Ovary (tissue), 7 donors: ENCODE measurements at regions not wholly inside any gene's neighbourhood (a gene's known extent, or its start where the extent isn't known, plus 50 kb on each side); places are given as distances from the start of the nearest gene placed in this dataset.

Experiments
- DNase-seq, 5 donors: peaks; one replicate each; pipeline ENCODE4 v3.0.0-alpha.2; 2019 to 2020
- H3K27ac ChIP-seq, 2 donors: fragments of 200-600 bp; one replicate each; pipeline versions ENCODE4 v1.5.1 to v1.8.0; 2019 to 2022
- H3K27me3 ChIP-seq: fragments of 200-600 bp; one replicate; pipeline ENCODE4 v1.8.0; 2022
- H3K36me3 ChIP-seq: fragments of 200-600 bp; sonication (generic); one replicate; pipeline ENCODE4 v1.5.1; 2019
- H3K4me1 ChIP-seq: one replicate; pipeline ENCODE4 v1.8.1; 2013; ENCODE audit warnings: mild to moderate bottlenecking, moderate library complexity; ENCODE audit not compliant: insufficient read depth
- H3K4me3 ChIP-seq: fragments of 200-600 bp; sonication (generic); one replicate; pipeline ENCODE4 v1.5.1; 2017
- H3K9me3 ChIP-seq, 2 donors: fragments of 200-600 bp in 1 of 2; sonication (generic) in 1 of 2; one replicate each; pipeline versions ENCODE4 v1.5.1 to v1.8.1; 2013 to 2019; ENCODE audit warnings: mild to moderate bottlenecking in 1 of 2, moderate library complexity in 1 of 2
- EP300 ChIP-seq: sonication (generic); formaldehyde crosslinking; IDR thresholded peaks from one replicate; pipeline ENCODE4 v1.6.1; 2017; ENCODE audit warnings: antibody characterized with exemption
- POLR2A ChIP-seq: fragments of 450-650 bp; IDR thresholded peaks from one replicate; pipeline ENCODE4 v1.6.1; 2017; ENCODE audit warnings: antibody characterized with exemption, mild to moderate bottlenecking, moderate library complexity
- WGBS, 3 donors: extraction: QIAGEN DNeasy Blood & Tissue Kit in 1 of 3; methylation state at CpG; one replicate each; pipeline versions ENCODE4 v1.1.5 to v1.1.7; 2013 to 2017; 5-methylcytosine and 5-hydroxymethylcytosine counted together
- intact Hi-C, 4 donors: fragments of 100-400 bp; cut with DNase I; formaldehyde crosslinking; loops; one replicate each; pipeline versions ENCODE4 v1.11.0 to v1.15.1; 2022 to 2023
- TF ChIP-seq, protein P1 (sequence below), 3 donors: fragments of 450-650 bp in 2 of 3; fragments of 200-600 bp in 1 of 3; IDR thresholded peaks; one replicate each; pipeline versions ENCODE4 v1.5.1 to v1.8.0; 2016 to 2022; ENCODE audit warnings: antibody characterized with exemption in 3 of 3, mild to moderate bottlenecking in 1 of 3
- donor health status: DM: no; HTN: no; CAD: no; lungs with moderate emphysema.
- donor health status: DM: no; HTN: no; CAD: no.
- donor health status: Bipolar disorder and iron deficiency.
- donor health status: DM: no; HTN: no; CAD: no.
- donor health status: DM: yes; HTN: yes; CAD: no.

DNA sequence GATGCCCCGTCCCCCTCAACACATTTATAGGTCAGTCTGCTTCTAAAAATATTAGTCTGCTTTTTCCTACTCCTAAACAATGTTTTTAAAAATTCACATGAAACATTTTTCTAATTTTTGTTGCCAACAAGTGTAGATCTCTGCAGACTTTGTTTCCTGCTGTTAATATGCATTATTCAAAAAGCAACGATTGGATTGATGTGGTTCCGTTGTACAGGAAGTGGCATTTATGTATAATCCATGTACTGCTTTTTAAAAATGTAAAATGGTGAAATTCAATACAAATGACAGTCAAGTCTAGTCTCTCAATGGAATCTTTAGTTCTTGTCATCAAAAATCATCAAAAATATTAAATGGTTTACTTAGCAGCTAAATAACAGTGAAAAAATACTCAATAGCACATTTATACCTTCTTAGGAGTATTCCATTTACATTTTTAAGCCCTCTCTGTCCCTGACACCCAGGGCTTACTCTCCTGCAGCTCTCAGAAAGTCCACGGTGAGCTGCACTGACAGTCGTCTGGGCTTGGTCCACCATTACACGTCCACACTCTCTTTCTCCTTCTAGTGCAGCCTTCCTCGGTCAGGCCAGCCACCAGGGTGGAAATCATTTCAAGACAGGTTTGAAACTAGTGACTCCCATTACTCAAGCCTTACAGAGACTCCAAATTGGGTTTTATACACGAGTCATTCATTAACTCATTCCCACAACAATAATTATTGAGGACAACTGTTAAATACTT is 211.5 kb downstream of the TMEM200A start:
- DNase-seq, result no peak
- no peaks in the 10 kb centered on the region for H3K36me3 ChIP-seq
- no peaks in the 10 kb centered on the region for H3K9me3 ChIP-seq
- 67 to 71% (median 70%) methylated on average over 8 of the region's 8 CpGs for WGBS, 3 donors
- no peak overlapping the region for H3K4me3 ChIP-seq
- H3K4me1 ChIP-seq, result no peaks in the 10 kb centered on the region
- H3K27me3 ChIP-seq, result no peaks in the 10 kb centered on the region
- intact Hi-C loops, result no loop called here
- no peak for TF ChIP-seq POLR2A
- H3K27ac ChIP-seq, result no peak overlapping the region

DNA sequence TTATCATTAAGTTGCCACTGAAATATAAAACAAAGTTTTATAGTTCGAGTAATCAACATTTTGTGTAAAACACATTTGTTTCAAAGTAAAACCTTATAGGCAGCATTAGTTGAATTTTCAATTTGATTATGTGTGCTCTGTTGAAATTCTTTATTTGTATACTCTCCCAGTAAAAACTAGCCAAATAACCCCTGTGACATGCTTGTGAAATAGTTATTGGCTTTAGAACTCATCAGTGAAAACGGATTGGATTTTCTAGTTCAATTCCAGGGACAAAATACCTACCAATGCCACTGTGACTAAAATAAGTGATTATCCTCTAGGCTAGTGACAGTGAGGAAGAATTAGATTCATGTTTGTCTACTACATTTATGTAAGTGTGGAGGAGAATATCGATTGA is 212.9 kb downstream of the TMEM200A start:
- no peaks in the 10 kb centered on the region for H3K9me3 ChIP-seq
- DNase-seq, result no peak
- intact Hi-C loops, result no loop called here
- 83 to 88% (median 85%) methylated on average over 3 of the region's 3 CpGs for WGBS, 3 donors
- no peak overlapping the region for H3K4me3 ChIP-seq
- H3K27ac ChIP-seq, result no peak overlapping the region
- no peaks in the 10 kb centered on the region for H3K36me3 ChIP-seq
- H3K27me3 ChIP-seq, result no peaks in the 10 kb centered on the region
- TF ChIP-seq, protein P1, sequence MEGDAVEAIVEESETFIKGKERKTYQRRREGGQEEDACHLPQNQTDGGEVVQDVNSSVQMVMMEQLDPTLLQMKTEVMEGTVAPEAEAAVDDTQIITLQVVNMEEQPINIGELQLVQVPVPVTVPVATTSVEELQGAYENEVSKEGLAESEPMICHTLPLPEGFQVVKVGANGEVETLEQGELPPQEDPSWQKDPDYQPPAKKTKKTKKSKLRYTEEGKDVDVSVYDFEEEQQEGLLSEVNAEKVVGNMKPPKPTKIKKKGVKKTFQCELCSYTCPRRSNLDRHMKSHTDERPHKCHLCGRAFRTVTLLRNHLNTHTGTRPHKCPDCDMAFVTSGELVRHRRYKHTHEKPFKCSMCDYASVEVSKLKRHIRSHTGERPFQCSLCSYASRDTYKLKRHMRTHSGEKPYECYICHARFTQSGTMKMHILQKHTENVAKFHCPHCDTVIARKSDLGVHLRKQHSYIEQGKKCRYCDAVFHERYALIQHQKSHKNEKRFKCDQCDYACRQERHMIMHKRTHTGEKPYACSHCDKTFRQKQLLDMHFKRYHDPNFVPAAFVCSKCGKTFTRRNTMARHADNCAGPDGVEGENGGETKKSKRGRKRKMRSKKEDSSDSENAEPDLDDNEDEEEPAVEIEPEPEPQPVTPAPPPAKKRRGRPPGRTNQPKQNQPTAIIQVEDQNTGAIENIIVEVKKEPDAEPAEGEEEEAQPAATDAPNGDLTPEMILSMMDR (IDR thresholded peaks at IDR 0.05), result no peak
- TF ChIP-seq POLR2A, result no peak
- no peak for TF ChIP-seq EP300
- H3K4me1 ChIP-seq, result no peaks in the 10 kb centered on the region

DNA sequence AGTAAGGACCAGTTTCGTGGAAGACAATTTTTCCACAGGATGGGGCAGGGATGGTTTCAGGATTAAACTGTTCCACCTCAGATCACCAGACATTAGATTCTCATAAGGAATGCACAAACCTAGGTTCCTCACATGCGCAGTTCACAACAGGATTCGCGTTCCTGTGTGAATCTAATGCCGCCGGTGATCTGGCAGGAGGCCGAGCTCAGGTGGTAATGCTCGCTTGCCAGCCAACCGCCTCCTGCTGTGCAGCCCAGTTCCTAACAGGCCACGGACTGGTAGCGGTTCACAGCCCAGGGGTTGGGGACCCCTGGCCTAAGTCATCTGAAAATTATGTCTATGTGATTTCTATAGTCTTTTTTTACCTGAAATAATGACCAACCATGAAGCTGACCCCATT is 217.5 kb downstream of the TMEM200A start:
- 90 to 92% (median 91%) methylated on average over 11 of the region's 11 CpGs for WGBS, 3 donors
- no peak for DNase-seq
- no peak for TF ChIP-seq EP300
- TF ChIP-seq, protein P1 (IDR thresholded peaks at IDR 0.05), result no peak
- TF ChIP-seq POLR2A, result no peak
- no peak overlapping the region for H3K27ac ChIP-seq
- no peaks in the 10 kb centered on the region for H3K27me3 ChIP-seq
- H3K9me3 ChIP-seq, result no peaks in the 10 kb centered on the region
- no peak overlapping the region for H3K4me3 ChIP-seq
- H3K36me3 ChIP-seq, result no peaks in the 10 kb centered on the region
- H3K4me1 ChIP-seq, result no peaks in the 10 kb centered on the region
- intact Hi-C loops, result no loop called here

DNA sequence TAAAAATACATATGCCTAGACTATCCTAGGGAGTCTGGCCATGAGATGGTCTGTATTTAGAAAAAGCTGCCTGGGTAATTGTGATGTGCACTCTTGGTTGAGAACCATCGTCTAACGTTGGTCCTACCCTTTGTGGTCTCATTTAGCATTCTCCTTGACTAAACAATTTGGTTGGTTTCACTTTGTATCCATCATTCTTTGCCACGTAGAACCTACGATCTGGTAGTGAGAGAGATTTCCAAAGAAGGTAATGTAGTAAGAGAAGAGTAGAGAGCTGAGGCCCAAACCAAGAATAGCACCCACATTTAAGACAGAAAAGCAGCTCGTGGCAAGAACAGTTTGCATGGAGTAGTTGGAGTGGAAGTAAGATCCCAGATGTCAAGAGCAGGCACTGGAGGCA is 219.8 kb downstream of the TMEM200A start:
- Histone ChIP-seq H3K4me1 (no peaks in the 10 kb centered on the region), H3K4me3 (no peak overlapping the region), H3K9me3 (no peaks in the 10 kb centered on the region), H3K36me3 (no peaks in the 10 kb centered on the region), H3K27me3 (no peaks in the 10 kb centered on the region), H3K27ac (no peak overlapping the region)
- WGBS, 3 donors, result 80 to 93% (median 87%) methylated on average over 5 of the region's 5 CpGs
- intact Hi-C loops, result no loop called here
- no peak for DNase-seq
- TF ChIP-seq, protein P1 (IDR thresholded peaks at IDR 0.05), result no peak
- TF ChIP-seq POLR2A (no peak), EP300 (no peak)

DNA sequence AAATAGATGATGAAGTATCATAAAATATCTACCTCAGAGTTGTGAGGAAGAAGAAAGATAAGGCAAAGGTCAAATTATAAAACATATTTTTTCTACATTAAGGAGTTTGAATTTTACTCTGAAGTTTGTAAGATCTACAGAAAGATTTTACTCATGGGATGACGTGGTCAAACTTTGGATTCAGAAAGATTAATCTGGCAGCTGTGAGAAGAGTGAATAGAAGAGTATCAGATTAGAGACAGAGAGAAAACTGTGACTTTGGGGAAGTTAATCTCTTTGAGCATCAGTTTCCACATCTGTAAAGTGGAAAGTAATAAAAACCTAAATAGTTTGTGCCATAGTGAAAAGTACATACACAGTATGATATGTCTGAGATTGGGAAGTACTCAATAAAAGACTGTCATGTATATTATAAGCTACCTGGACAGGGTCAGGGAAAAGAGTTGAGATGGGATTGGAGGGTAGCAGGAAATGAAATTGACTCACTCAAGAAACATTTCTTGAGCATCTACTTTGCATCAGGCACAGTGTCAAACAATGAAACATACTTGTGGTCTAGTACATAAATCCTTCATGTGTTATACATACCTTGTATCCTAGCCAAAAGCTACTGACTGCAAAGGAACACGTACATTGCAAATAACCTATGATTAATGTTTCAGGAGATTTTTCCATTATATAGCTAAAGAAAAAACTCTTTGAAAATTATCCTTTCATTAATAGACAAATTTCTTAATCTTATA is 222.1 kb downstream of the TMEM200A start:
- Histone ChIP-seq H3K27me3 (no peaks in the 10 kb centered on the region), H3K4me3 (no peak overlapping the region), H3K9me3 (no peaks in the 10 kb centered on the region), H3K4me1 (no peaks in the 10 kb centered on the region), H3K36me3 (no peaks in the 10 kb centered on the region), H3K27ac (no peak overlapping the region)
- 64 to 68% (median 64%) methylated on average over 2 of the region's 2 CpGs for WGBS, 3 donors
- no peak for DNase-seq
- TF ChIP-seq POLR2A (no peak), EP300 (no peak)
- TF ChIP-seq, protein P1 (IDR thresholded peaks at IDR 0.05), result no peak
- intact Hi-C loops, result no loop called here
